Caco-2 (cell line): ENCODE measurements at regions not wholly inside any gene's neighbourhood (a gene's known extent, or its start where the extent isn't known, plus 50 kb on each side); places are given as distances from the start of the nearest gene placed in this dataset.

Source experiments
- BruUV-seq: library from RNA; stranded (reverse); fragments of 400-500 nt; replicated peaks from 2 replicates; lab custom pipeline; 2021; lab: Mats Ljungman, UMichigan
- CTCF ChIA-PET: fragments of 300-600 bp; sonication (Branson Sonifier 250); formaldehyde crosslinking; loops from one replicate; lab custom pipeline; 2022; ENCODE audit warnings: antibody characterized with exemption; lab: Charles Lee
- POLR2A ChIA-PET: fragments of 300-600 bp; sonication (Branson Sonifier 250); formaldehyde crosslinking; loops from one replicate; lab custom pipeline; 2022; ENCODE audit warnings: antibody characterized with exemption; lab: Charles Lee
- DNase-seq, 2 experiments: peaks; one replicate each; pipeline versions ENCODE4 v3.0.0 to v3.0.0-alpha.2; 2020 to 2022
- H3K27me3 ChIP-seq: replicated peaks from 2 replicates; pipeline ENCODE4 v1.6.0; 2011; ENCODE audit warnings: low read length; ENCODE audit not compliant: control insufficient read depth, insufficient read depth
- H3K36me3 ChIP-seq: 2 replicates; pipeline ENCODE4 v1.5.1; 2011; ENCODE audit warnings: low read length; ENCODE audit not compliant: control insufficient read depth, insufficient read depth
- H3K4me1 ChIP-seq: fragments of 250-450 bp; sonication (Bioruptor Pico); 2 replicates; pipeline ENCODE4 v1.5.1; 2020; ENCODE audit warnings: mild to moderate bottlenecking
- H3K4me3 ChIP-seq: 2 replicates; pipeline ENCODE4 v1.5.1; 2011; ENCODE audit warnings: low read depth, mild to moderate bottlenecking, control low read depth, low read length
- H3K9me3 ChIP-seq: fragments of 250-450 bp; sonication (Bioruptor Pico); 2 replicates; pipeline ENCODE4 v1.5.1; 2020; ENCODE audit warnings: mild to moderate bottlenecking, moderate library complexity
- H3K27ac Mint-ChIP-seq: one replicate; pipeline ENCODE4 v1.8.0; 2022; ENCODE audit warnings: mixed read lengths; ENCODE audit not compliant: unreplicated experiment
- H3K27me3 Mint-ChIP-seq: one replicate; pipeline ENCODE4 v1.8.0; 2022; ENCODE audit warnings: mixed read lengths; ENCODE audit not compliant: insufficient read depth, unreplicated experiment
- H3K36me3 Mint-ChIP-seq: one replicate; pipeline ENCODE4 v1.8.0; 2022; ENCODE audit warnings: mild to moderate bottlenecking, mixed read lengths; ENCODE audit not compliant: insufficient read depth, unreplicated experiment
- H3K4me1 Mint-ChIP-seq: one replicate; pipeline ENCODE4 v1.8.0; 2022; ENCODE audit warnings: low read depth, mixed read lengths; ENCODE audit not compliant: unreplicated experiment
- H3K4me3 Mint-ChIP-seq: one replicate; pipeline ENCODE4 v1.8.0; 2022; ENCODE audit warnings: mild to moderate bottlenecking, moderate library complexity, mixed read lengths; ENCODE audit not compliant: unreplicated experiment
- H3K9me3 Mint-ChIP-seq: one replicate; pipeline ENCODE4 v1.8.0; 2022; ENCODE audit warnings: mixed read lengths; ENCODE audit not compliant: unreplicated experiment
- CTCF ChIP-seq, 2 experiments: fragments of 200-600 bp in 1 of 2; IDR thresholded peaks; 1 replicate in 1 of 2; 2 replicates in 1 of 2; pipeline versions ENCODE4 v1.5.1 to v1.8.0; 2011 to 2022; ENCODE audit warnings: antibody characterized with exemption in 1 of 2, control low read depth in 1 of 2, inconsistent platforms in 1 of 2, low read depth in 1 of 2, low read length in 1 of 2, mild to moderate bottlenecking in 1 of 2, moderate library complexity in 1 of 2; ENCODE audit not compliant: insufficient read depth in 1 of 2, severe bottlenecking in 1 of 2, unreplicated experiment in 1 of 2
- intact Hi-C: fragments of 100-400 bp; cut with micrococcal nuclease; formaldehyde crosslinking; loops from one replicate; pipeline ENCODE4 v1.10.0; 2022; ENCODE audit not compliant: unreplicated experiment

GRCh38 chr20:50267041-50267865 is 76.6 kb downstream of the CEBPB start:
- no peaks in the 10 kb centered on the region for H3K36me3 ChIP-seq
- intact Hi-C loops, result no loop called here
- no peaks in the 10 kb centered on the region for H3K9me3 ChIP-seq
- Mint-ChIP-seq H3K27me3 (no peaks in the 10 kb centered on the region), H3K4me1 (peaks cover 23% of the 10 kb centered on the region), H3K9me3 (no peaks in the 10 kb centered on the region), H3K27ac (peak overlapping the region; percentile 12), H3K36me3 (peaks cover 6% of the 10 kb centered on the region), H3K4me3 (no peak overlapping the region)
- no peak overlapping the region for H3K4me3 ChIP-seq
- H3K27me3 ChIP-seq, result no peaks in the 10 kb centered on the region
- peaks cover 16% of the 10 kb centered on the region for H3K4me1 ChIP-seq
- peak in 1 of 2 experiments; percentile 33 for TF ChIP-seq CTCF (IDR thresholded peaks at IDR 0.05; ENCODE audit: insufficient read depth in 1 of 2, low read depth in 1 of 2, low read length in 1 of 2, severe bottlenecking in 1 of 2, unreplicated experiment in 1 of 2)
- ChIA-PET CTCF (no interaction called here), POLR2A (no interaction called here)
- peak; percentile 53 to 76 for DNase-seq
- no TSS peak for BruUV-seq

DNA sequence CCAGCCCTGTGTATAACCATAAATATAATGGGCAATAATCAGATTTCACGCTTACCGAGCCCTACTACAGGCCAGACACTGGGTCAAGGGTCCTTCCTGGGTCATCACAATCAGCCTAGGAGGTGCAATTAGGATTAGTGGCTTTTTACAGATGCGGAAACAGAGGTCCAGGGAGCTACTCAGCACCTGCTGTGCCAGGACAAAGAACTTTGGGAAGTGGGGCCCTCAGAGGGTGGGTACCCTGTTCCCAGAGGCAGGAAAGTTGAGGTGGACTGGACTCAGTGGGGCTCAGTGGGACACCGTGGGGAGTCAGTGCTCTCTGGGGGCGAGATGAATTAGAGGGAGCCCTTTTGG is 77.2 kb downstream of the CEBPB start:
- no peaks in the 10 kb centered on the region for H3K9me3 Mint-ChIP-seq
- POLR2A ChIA-PET, result no interaction called here
- Histone ChIP-seq H3K9me3 (no peaks in the 10 kb centered on the region), H3K36me3 (no peaks in the 10 kb centered on the region), H3K27me3 (no peaks in the 10 kb centered on the region), H3K4me1 (peaks cover 21% of the 10 kb centered on the region), H3K4me3 (no peak overlapping the region)
- CTCF ChIA-PET, result no interaction called here
- intact Hi-C loops, result no loop called here
- no peak for TF ChIP-seq CTCF (IDR thresholded peaks at IDR 0.05; ENCODE audit: insufficient read depth in 1 of 2, low read depth in 1 of 2, low read length in 1 of 2, severe bottlenecking in 1 of 2, unreplicated experiment in 1 of 2)
- no peaks in the 10 kb centered on the region for H3K27me3 Mint-ChIP-seq
- H3K27ac Mint-ChIP-seq, result no peak overlapping the region
- H3K4me3 Mint-ChIP-seq, result no peak overlapping the region
- H3K36me3 Mint-ChIP-seq, result peaks cover 6% of the 10 kb centered on the region
- no TSS peak for BruUV-seq
- peaks cover 23% of the 10 kb centered on the region for H3K4me1 Mint-ChIP-seq
- DNase-seq, result no peak

- CTCF ChIA-PET, result no interaction called here
- H3K27me3 ChIP-seq, result no peaks in the 10 kb centered on the region
- peaks cover 23% of the 10 kb centered on the region for H3K4me1 Mint-ChIP-seq
- H3K36me3 Mint-ChIP-seq, result peaks cover 6% of the 10 kb centered on the region
- DNase-seq, result no peak
- H3K4me1 ChIP-seq, result peaks cover 21% of the 10 kb centered on the region
- H3K27me3 Mint-ChIP-seq, result no peaks in the 10 kb centered on the region
- intact Hi-C loops, result no loop called here
- no TSS peak for BruUV-seq
- H3K27ac Mint-ChIP-seq, result no peak overlapping the region
- H3K36me3 ChIP-seq, result no peaks in the 10 kb centered on the region
- POLR2A ChIA-PET, result no interaction called here
- H3K4me3 Mint-ChIP-seq, result no peak overlapping the region
- H3K9me3 ChIP-seq, result no peaks in the 10 kb centered on the region
- H3K4me3 ChIP-seq, result no peak overlapping the region
- H3K9me3 Mint-ChIP-seq, result no peaks in the 10 kb centered on the region
- no peak for TF ChIP-seq CTCF (IDR thresholded peaks at IDR 0.05; ENCODE audit: insufficient read depth in 1 of 2, low read depth in 1 of 2, low read length in 1 of 2, severe bottlenecking in 1 of 2, unreplicated experiment in 1 of 2)
Observed at GRCh38 chr20:50269091-50270033, 78.7 kb downstream of the CEBPB start.
